Testis (tissue), 2 donors: ENCODE measurements at regions not wholly inside any gene's neighbourhood (a gene's known extent, or its start where the extent isn't known, plus 50 kb on each side); places are given as distances from the start of the nearest gene placed in this dataset.

Experiments used
- DNase-seq: peaks from one replicate; pipeline ENCODE4 v3.0.0-alpha.2; 2019
- H3K27ac ChIP-seq, 2 donors: fragments of 200-600 bp; sonication (generic); one replicate each; pipeline ENCODE4 v1.5.1; 2019
- H3K27me3 ChIP-seq: fragments of 200-600 bp; sonication (generic); one replicate; pipeline ENCODE4 v1.5.1; 2019
- H3K36me3 ChIP-seq: fragments of 200-600 bp; sonication (generic); one replicate; pipeline ENCODE4 v1.5.1; 2017; ENCODE audit warnings: low read depth; ENCODE audit errors: missing control alignments
- H3K4me1 ChIP-seq: fragments of 200-600 bp; sonication (generic); one replicate; pipeline ENCODE4 v1.5.1; 2019
- H3K4me3 ChIP-seq, 2 donors: fragments of 200-600 bp; sonication (generic); one replicate each; pipeline ENCODE4 v1.5.1; 2017 to 2019
- H3K9me3 ChIP-seq: fragments of 200-600 bp; sonication (generic); one replicate; pipeline ENCODE4 v1.5.1; 2017
- CTCF ChIP-seq, 3 experiments: fragments of 450-650 bp in 2 of 3; fragments of 200-600 bp in 1 of 3; sonication (generic) in 1 of 3; IDR thresholded peaks; one replicate each; pipeline ENCODE4 v1.5.1; 2016 to 2019; ENCODE audit warnings: antibody characterized with exemption in 3 of 3, mild to moderate bottlenecking in 2 of 3, moderate library complexity in 1 of 3
- POLR2A ChIP-seq: fragments of 450-650 bp; IDR thresholded peaks from one replicate; pipeline ENCODE4 v1.6.1; 2017; ENCODE audit warnings: antibody characterized with exemption, mild to moderate bottlenecking, moderate library complexity
- WGBS, 2 donors: methylation state at CpG; one replicate each; pipeline ENCODE4 v1.1.5; 2018; 5-methylcytosine and 5-hydroxymethylcytosine counted together
- intact Hi-C: fragments of 100-400 bp; cut with DNase I; formaldehyde crosslinking; loops from one replicate; pipeline ENCODE4 v1.15.1; 2023; ENCODE audit warnings: low total_unique reads

DNA sequence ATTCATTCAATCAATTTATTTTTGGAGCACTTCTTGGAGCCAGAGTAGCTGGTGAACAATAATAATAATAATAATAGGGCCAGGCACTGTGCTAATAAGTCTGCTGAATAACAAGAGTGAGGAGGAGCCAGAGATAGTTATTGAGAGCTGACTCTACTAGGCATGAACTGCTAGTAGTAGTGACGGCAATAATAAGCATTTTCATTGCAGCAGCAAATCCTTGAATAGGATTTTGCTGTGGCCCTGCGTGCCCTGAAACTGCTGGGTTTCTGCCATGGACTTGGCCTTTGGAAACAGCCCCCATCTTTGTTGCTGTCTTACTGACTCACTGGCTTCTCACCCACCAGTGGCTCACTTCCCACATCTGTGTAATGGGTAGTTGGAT, 545.9 kb downstream of the MIAT start:
- TF ChIP-seq POLR2A (no peak), CTCF (IDR thresholded peaks at IDR 0.05) (no peak)
- 88 to 89% methylated on average over 2 of the region's 2 CpGs for WGBS, 2 donors
- no peaks in the 10 kb centered on the region for H3K4me1 ChIP-seq
- H3K27ac ChIP-seq = no peak overlapping the region
- no peak overlapping the region for H3K4me3 ChIP-seq
- no peaks in the 10 kb centered on the region for H3K9me3 ChIP-seq
- DNase-seq = no peak
- no peaks in the 10 kb centered on the region for H3K27me3 ChIP-seq
- H3K36me3 ChIP-seq = no peaks in the 10 kb centered on the region
- intact Hi-C loops = no loop called here

DNA sequence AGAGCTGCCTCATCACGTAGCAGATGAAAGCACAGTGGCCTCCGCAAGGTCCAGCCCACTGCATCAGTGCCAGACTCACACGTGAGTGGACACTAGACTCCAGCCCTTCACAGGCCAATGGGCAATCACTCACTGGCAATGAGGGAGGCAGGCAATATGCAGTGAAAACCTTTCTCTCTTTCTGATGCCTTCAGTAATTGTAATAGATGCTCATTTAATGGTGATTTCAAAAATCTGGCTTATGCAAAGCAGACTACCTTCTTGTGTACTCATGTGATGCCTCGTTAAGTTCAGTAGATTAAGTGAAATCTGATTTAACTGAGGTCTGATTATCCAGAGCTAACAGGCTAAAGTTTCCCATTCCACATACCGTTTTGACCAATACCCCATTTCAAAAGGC, 546.9 kb downstream of the MIAT start:
- WGBS, 2 donors = 87 to 92% methylated on average over 5 of the region's 5 CpGs
- TF ChIP-seq CTCF (IDR thresholded peaks at IDR 0.05) (no peak), POLR2A (no peak)
- Histone ChIP-seq H3K9me3 (no peaks in the 10 kb centered on the region), H3K27me3 (no peaks in the 10 kb centered on the region), H3K36me3 (no peaks in the 10 kb centered on the region), H3K4me3 (no peak overlapping the region), H3K27ac (no peak overlapping the region), H3K4me1 (no peaks in the 10 kb centered on the region)
- intact Hi-C loops = no loop called here
- DNase-seq = no peak

DNA sequence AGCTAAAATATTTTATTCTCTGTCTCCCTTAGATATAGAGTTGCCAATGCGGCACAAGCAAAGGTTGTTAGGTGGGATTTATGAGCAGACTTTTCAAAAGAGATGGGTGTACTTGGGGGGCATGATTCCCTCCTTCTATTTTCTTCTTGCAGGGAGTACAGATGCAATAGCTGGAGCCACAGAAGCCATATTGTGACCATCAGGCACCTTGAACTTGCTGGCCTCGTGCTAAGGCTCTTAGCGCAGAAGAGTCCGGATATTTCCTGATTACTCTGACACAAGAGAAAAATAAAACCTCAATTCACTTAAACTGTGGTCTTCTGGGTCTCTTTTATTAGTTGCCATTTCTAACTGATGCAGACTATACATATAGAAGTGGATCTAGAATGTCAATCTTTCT, 547.4 kb downstream of the MIAT start:
- intact Hi-C loops = no loop called here
- Histone ChIP-seq H3K4me1 (no peaks in the 10 kb centered on the region), H3K4me3 (no peak overlapping the region), H3K27ac (no peak overlapping the region), H3K9me3 (no peaks in the 10 kb centered on the region), H3K36me3 (no peaks in the 10 kb centered on the region), H3K27me3 (no peaks in the 10 kb centered on the region)
- no peak for DNase-seq
- WGBS, 2 donors = 93 to 97% methylated on average over 4 of the region's 4 CpGs
- TF ChIP-seq CTCF (IDR thresholded peaks at IDR 0.05) (no peak), POLR2A (no peak)

DNA sequence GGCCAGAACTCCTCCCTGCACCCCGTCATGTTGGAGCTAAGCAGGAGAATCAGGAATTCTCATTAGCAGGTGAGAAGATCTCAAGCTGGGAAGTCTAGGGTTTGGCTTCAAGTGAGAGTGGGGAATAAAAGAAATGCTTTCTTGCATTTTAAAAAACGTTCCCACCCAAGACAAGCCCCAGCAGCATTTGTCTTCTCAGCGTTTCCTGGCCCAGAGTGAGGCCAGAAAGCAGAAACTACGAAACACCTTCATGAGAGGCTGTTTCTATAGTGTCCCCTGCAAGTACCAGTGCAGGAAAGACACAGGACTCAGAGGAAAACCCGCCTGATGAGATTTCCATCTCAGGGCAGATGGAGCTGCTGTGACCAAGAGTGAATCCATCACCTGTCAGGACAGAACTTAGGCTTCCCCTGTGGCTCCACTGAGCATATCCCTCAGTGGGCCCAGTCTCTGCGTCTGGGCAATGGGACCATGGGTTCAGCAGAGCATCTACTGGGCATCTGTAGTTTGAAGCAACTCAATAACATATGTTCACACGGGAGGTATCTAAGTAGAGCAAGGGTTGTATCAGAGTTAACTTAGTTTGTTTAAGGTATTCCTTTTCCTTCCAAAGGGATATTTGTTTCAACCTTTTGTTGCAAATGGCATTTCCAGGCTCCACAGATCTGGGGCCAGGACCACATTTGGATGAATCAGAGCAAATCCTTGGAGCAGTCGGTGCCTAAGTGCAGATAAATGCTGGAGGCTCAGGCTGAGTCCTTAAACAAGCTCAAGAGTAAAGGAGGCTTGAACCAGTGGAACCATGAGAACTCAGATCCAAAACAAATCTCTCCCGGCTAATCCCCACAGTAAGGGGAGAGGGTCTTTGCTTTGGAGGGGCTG, 548.3 kb downstream of the MIAT start:
- 75 to 81% methylated on average over 9 of the region's 9 CpGs for WGBS, 2 donors
- no peaks in the 10 kb centered on the region for H3K36me3 ChIP-seq
- TF ChIP-seq CTCF (IDR thresholded peaks at IDR 0.05) = no peak
- no peak for TF ChIP-seq POLR2A
- H3K4me1 ChIP-seq = no peaks in the 10 kb centered on the region
- H3K27me3 ChIP-seq = no peaks in the 10 kb centered on the region
- intact Hi-C loops = no loop called here
- no peak overlapping the region for H3K4me3 ChIP-seq
- no peaks in the 10 kb centered on the region for H3K9me3 ChIP-seq
- no peak overlapping the region for H3K27ac ChIP-seq
- no peak for DNase-seq
